GM23338 (cell line): ENCODE measurements at regions not wholly inside any gene's neighbourhood (a gene's known extent, or its start where the extent isn't known, plus 50 kb on each side); places are given as distances from the start of the nearest gene placed in this dataset.

Experiments
- ATAC-seq: fragments of 200-7000 bp; cut with Tn5 transposase; 3 replicates; pipeline ENCODE4 v1.9.1; 2020
- DNase-seq: peaks from one replicate; pipeline ENCODE4 v3.0.0-alpha.2; 2015; ENCODE audit warnings: low spot score
- H2AFZ ChIP-seq: fragments of 200-600 bp; sonication (generic); 2 replicates; pipeline ENCODE4 v1.8.0; 2016; ENCODE audit warnings: antibody characterized with exemption, mild to moderate bottlenecking, moderate library complexity
- H3F3A ChIP-seq: fragments of 200-600 bp; sonication (generic); replicated peaks from 2 replicates; pipeline ENCODE4 v1.8.0; 2017; ENCODE audit warnings: antibody characterized with exemption, mixed run types, low read depth
- H3K27ac ChIP-seq: fragments of 200-600 bp; sonication (generic); 2 replicates; pipeline ENCODE4 v1.6.1; 2016; ENCODE audit warnings: low read depth
- H3K27me3 ChIP-seq: fragments of 200-600 bp; sonication (generic); 2 replicates; pipeline ENCODE4 v1.8.0; 2016; ENCODE audit warnings: mild to moderate bottlenecking, mixed run types, moderate library complexity; ENCODE audit not compliant: insufficient read depth
- H3K36me3 ChIP-seq: fragments of 200-600 bp; sonication (generic); 2 replicates; pipeline ENCODE4 v1.8.0; 2016; ENCODE audit warnings: mild to moderate bottlenecking; ENCODE audit not compliant: insufficient read depth
- H3K4me1 ChIP-seq: fragments of 200-600 bp; sonication (generic); 2 replicates; pipeline ENCODE4 v1.8.0; 2016; ENCODE audit warnings: mild to moderate bottlenecking, moderate library complexity; ENCODE audit not compliant: insufficient read depth
- H3K4me2 ChIP-seq: fragments of 200-600 bp; sonication (generic); 2 replicates; pipeline ENCODE4 v1.7.1; 2017; ENCODE audit warnings: mixed run types
- H3K4me3 ChIP-seq: fragments of 200-600 bp; sonication (generic); 2 replicates; pipeline ENCODE4 v1.6.1; 2016; ENCODE audit warnings: mixed run types
- H3K79me2 ChIP-seq: fragments of 200-600 bp; sonication (generic); replicated peaks from 2 replicates; pipeline ENCODE4 v1.8.0; 2017; ENCODE audit warnings: mild to moderate bottlenecking; ENCODE audit not compliant: insufficient read depth
- H3K9me2 ChIP-seq: fragments of 200-600 bp; sonication (generic); 2 replicates; pipeline ENCODE4 v1.8.0; 2017; ENCODE audit not compliant: insufficient read depth
- H4K20me1 ChIP-seq: fragments of 200-600 bp; sonication (generic); replicated peaks from 2 replicates; pipeline ENCODE4 v1.8.0; 2017; ENCODE audit warnings: mild to moderate bottlenecking; ENCODE audit not compliant: insufficient read depth
- H3K27ac Mint-ChIP-seq: 2 replicates; pipeline ENCODE4 v1.8.0; 2020; ENCODE audit warnings: inconsistent platforms, mild to moderate bottlenecking, moderate library complexity, mixed read lengths
- H3K27me3 Mint-ChIP-seq: 3 replicates; pipeline ENCODE4 v1.8.0; 2022; ENCODE audit warnings: low read depth, mild to moderate bottlenecking, moderate library complexity, mixed read lengths, inconsistent platforms; ENCODE audit not compliant: insufficient read depth, poor library complexity
- H3K36me3 Mint-ChIP-seq: 3 replicates; pipeline ENCODE4 v1.8.0; 2021; ENCODE audit warnings: low read depth, mild to moderate bottlenecking, inconsistent platforms, moderate library complexity, mixed read lengths
- H3K4me1 Mint-ChIP-seq: 3 replicates; pipeline ENCODE4 v1.8.0; 2020; ENCODE audit warnings: mild to moderate bottlenecking, inconsistent platforms, mixed read lengths
- H3K4me3 Mint-ChIP-seq: 3 replicates; pipeline ENCODE4 v1.8.0; 2021; ENCODE audit warnings: moderate library complexity, mild to moderate bottlenecking, inconsistent platforms, mixed read lengths
- H3K9me3 Mint-ChIP-seq: 3 replicates; pipeline ENCODE4 v1.8.0; 2020; ENCODE audit warnings: moderate library complexity, mild to moderate bottlenecking, inconsistent platforms, mixed read lengths
- CREB1 ChIP-seq: fragments of 250-450 bp; sonication (Bioruptor Pico); IDR thresholded peaks from 2 replicates; pipeline ENCODE4 v1.5.0; 2020; ENCODE audit warnings: low read depth, mild to moderate bottlenecking, moderate library complexity
- EZH2 ChIP-seq: fragments of 200-600 bp; sonication (generic); IDR thresholded peaks from one replicate; pipeline ENCODE4 v1.8.0; 2017; ENCODE audit warnings: antibody characterized with exemption, mild to moderate bottlenecking, low read depth; ENCODE audit not compliant: unreplicated experiment
- EZH2phosphoT487 ChIP-seq: fragments of 200-600 bp; sonication (generic); IDR thresholded peaks from one replicate; pipeline ENCODE4 v1.8.1; 2018; ENCODE audit warnings: antibody characterized with exemption; ENCODE audit not compliant: unreplicated experiment
- JUNB ChIP-seq: IDR thresholded peaks from one replicate; pipeline ENCODE4 v1.6.1; 2016; ENCODE audit warnings: antibody characterized with exemption; ENCODE audit not compliant: unreplicated experiment
- NANOG ChIP-seq: IDR thresholded peaks from 2 replicates; pipeline ENCODE4 v1.6.1; 2016; ENCODE audit warnings: antibody characterized with exemption, borderline replicate concordance
- POLR2AphosphoS5 ChIP-seq: IDR thresholded peaks from 2 replicates; pipeline ENCODE4 v1.6.1; 2016; ENCODE audit warnings: antibody characterized with exemption, low read depth
- STAT1 ChIP-seq: IDR thresholded peaks from one replicate; pipeline ENCODE4 v1.6.1; 2016; ENCODE audit warnings: antibody characterized with exemption; ENCODE audit not compliant: unreplicated experiment
- ZNF114 ChIP-seq: fragments of 250-450 bp; sonication (Bioruptor Pico); IDR thresholded peaks from 2 replicates; pipeline ENCODE4 v1.5.0; 2020; ENCODE audit warnings: mild to moderate bottlenecking, moderate library complexity
- ZNF331 ChIP-seq: fragments of 250-450 bp; sonication (Bioruptor Pico); IDR thresholded peaks from 2 replicates; pipeline ENCODE4 v1.5.0; 2020; ENCODE audit warnings: low read depth, mild to moderate bottlenecking, moderate library complexity
- TF ChIP-seq, protein P1 (sequence below), 2 experiments: fragments of 200-600 bp in 1 of 2; sonication (generic) in 1 of 2; conservative IDR thresholded peaks; 2 replicates each; pipeline versions ENCODE4 v1.5.1 to v1.6.1; 2016 to 2017; ENCODE audit warnings: antibody characterized with exemption in 2 of 2, low read depth in 2 of 2, mild to moderate bottlenecking in 2 of 2, moderate library complexity in 1 of 2
- TF ChIP-seq, protein P2 (sequence below): IDR thresholded peaks from 2 replicates; pipeline ENCODE4 v1.6.1; 2016; ENCODE audit warnings: antibody characterized with exemption
- TF ChIP-seq, protein P3 (sequence below): fragments of 250-450 bp; sonication (Bioruptor Pico); IDR thresholded peaks from 2 replicates; pipeline ENCODE4 v1.5.0; 2020; ENCODE audit warnings: mild to moderate bottlenecking, moderate library complexity
- TF ChIP-seq, protein P4 (sequence below): IDR thresholded peaks from one replicate; pipeline ENCODE4 v1.6.1; 2018; ENCODE audit warnings: antibody characterized with exemption; ENCODE audit not compliant: unreplicated experiment

DNA sequence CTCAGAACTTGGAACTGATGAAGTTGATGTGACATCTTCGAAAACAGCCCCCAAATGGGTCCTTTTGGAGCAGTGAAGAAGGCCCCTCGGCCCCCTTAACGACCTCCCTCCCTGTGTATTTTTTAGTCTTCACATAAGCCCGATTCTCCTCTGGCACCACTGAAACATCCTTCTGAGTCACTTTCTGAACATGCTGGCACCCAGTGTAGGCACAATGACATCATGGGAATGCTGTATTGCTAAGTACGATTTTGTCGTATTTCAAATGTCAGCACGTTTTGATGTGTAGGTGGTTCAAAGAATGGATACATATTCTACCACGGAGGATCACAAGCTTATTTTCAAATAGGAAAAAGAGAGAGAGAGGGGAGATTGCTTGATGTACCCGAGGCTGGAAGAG, 111.7 kb upstream of the RIOK3 start:
- ATAC-seq: no peak
- no peaks in the 10 kb centered on the region for H3K9me3 Mint-ChIP-seq
- H3K9me2 ChIP-seq: peaks cover 4% of the 10 kb centered on the region; the same call in 1 of the 2 replicates
- DNase-seq: no peak
- H4K20me1 ChIP-seq: no peaks in the 10 kb centered on the region
- H3K4me3 ChIP-seq: no peak overlapping the region
- H3K79me2 ChIP-seq: no peaks in the 10 kb centered on the region
- H3F3A ChIP-seq: no peaks in the 10 kb centered on the region
- no peak overlapping the region for H3K27ac Mint-ChIP-seq
- no peak overlapping the region for H2AFZ ChIP-seq
- no peaks in the 10 kb centered on the region for H3K36me3 Mint-ChIP-seq
- H3K36me3 ChIP-seq: no peaks in the 10 kb centered on the region
- no peak overlapping the region for H3K4me2 ChIP-seq
- no peak overlapping the region for H3K4me3 Mint-ChIP-seq
- no peaks in the 10 kb centered on the region for H3K4me1 Mint-ChIP-seq
- no peaks in the 10 kb centered on the region for H3K27me3 ChIP-seq
- peaks cover 2% of the 10 kb centered on the region for H3K27me3 Mint-ChIP-seq
- no peak overlapping the region; the same call in 1 of the 2 replicates for H3K27ac ChIP-seq
- H3K4me1 ChIP-seq: no peaks in the 10 kb centered on the region
- TF ChIP-seq EZH2 (no peak), CREB1 (CRISPR knock-in tag) (no peak), JUNB (no peak), ZNF114 (CRISPR knock-in tag) (no peak), EZH2phosphoT487 (no peak), STAT1 (no peak), POLR2AphosphoS5 (no peak), ZNF331 (no peak), NANOG (no peak)
- TF ChIP-seq, protein P1, sequence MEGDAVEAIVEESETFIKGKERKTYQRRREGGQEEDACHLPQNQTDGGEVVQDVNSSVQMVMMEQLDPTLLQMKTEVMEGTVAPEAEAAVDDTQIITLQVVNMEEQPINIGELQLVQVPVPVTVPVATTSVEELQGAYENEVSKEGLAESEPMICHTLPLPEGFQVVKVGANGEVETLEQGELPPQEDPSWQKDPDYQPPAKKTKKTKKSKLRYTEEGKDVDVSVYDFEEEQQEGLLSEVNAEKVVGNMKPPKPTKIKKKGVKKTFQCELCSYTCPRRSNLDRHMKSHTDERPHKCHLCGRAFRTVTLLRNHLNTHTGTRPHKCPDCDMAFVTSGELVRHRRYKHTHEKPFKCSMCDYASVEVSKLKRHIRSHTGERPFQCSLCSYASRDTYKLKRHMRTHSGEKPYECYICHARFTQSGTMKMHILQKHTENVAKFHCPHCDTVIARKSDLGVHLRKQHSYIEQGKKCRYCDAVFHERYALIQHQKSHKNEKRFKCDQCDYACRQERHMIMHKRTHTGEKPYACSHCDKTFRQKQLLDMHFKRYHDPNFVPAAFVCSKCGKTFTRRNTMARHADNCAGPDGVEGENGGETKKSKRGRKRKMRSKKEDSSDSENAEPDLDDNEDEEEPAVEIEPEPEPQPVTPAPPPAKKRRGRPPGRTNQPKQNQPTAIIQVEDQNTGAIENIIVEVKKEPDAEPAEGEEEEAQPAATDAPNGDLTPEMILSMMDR (conservative IDR thresholded peaks at IDR 0.05; ENCODE audit: low read depth in 2 of 2): no peak
- TF ChIP-seq, protein P2, sequence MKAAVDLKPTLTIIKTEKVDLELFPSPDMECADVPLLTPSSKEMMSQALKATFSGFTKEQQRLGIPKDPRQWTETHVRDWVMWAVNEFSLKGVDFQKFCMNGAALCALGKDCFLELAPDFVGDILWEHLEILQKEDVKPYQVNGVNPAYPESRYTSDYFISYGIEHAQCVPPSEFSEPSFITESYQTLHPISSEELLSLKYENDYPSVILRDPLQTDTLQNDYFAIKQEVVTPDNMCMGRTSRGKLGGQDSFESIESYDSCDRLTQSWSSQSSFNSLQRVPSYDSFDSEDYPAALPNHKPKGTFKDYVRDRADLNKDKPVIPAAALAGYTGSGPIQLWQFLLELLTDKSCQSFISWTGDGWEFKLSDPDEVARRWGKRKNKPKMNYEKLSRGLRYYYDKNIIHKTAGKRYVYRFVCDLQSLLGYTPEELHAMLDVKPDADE: no peak
- TF ChIP-seq, protein P3, sequence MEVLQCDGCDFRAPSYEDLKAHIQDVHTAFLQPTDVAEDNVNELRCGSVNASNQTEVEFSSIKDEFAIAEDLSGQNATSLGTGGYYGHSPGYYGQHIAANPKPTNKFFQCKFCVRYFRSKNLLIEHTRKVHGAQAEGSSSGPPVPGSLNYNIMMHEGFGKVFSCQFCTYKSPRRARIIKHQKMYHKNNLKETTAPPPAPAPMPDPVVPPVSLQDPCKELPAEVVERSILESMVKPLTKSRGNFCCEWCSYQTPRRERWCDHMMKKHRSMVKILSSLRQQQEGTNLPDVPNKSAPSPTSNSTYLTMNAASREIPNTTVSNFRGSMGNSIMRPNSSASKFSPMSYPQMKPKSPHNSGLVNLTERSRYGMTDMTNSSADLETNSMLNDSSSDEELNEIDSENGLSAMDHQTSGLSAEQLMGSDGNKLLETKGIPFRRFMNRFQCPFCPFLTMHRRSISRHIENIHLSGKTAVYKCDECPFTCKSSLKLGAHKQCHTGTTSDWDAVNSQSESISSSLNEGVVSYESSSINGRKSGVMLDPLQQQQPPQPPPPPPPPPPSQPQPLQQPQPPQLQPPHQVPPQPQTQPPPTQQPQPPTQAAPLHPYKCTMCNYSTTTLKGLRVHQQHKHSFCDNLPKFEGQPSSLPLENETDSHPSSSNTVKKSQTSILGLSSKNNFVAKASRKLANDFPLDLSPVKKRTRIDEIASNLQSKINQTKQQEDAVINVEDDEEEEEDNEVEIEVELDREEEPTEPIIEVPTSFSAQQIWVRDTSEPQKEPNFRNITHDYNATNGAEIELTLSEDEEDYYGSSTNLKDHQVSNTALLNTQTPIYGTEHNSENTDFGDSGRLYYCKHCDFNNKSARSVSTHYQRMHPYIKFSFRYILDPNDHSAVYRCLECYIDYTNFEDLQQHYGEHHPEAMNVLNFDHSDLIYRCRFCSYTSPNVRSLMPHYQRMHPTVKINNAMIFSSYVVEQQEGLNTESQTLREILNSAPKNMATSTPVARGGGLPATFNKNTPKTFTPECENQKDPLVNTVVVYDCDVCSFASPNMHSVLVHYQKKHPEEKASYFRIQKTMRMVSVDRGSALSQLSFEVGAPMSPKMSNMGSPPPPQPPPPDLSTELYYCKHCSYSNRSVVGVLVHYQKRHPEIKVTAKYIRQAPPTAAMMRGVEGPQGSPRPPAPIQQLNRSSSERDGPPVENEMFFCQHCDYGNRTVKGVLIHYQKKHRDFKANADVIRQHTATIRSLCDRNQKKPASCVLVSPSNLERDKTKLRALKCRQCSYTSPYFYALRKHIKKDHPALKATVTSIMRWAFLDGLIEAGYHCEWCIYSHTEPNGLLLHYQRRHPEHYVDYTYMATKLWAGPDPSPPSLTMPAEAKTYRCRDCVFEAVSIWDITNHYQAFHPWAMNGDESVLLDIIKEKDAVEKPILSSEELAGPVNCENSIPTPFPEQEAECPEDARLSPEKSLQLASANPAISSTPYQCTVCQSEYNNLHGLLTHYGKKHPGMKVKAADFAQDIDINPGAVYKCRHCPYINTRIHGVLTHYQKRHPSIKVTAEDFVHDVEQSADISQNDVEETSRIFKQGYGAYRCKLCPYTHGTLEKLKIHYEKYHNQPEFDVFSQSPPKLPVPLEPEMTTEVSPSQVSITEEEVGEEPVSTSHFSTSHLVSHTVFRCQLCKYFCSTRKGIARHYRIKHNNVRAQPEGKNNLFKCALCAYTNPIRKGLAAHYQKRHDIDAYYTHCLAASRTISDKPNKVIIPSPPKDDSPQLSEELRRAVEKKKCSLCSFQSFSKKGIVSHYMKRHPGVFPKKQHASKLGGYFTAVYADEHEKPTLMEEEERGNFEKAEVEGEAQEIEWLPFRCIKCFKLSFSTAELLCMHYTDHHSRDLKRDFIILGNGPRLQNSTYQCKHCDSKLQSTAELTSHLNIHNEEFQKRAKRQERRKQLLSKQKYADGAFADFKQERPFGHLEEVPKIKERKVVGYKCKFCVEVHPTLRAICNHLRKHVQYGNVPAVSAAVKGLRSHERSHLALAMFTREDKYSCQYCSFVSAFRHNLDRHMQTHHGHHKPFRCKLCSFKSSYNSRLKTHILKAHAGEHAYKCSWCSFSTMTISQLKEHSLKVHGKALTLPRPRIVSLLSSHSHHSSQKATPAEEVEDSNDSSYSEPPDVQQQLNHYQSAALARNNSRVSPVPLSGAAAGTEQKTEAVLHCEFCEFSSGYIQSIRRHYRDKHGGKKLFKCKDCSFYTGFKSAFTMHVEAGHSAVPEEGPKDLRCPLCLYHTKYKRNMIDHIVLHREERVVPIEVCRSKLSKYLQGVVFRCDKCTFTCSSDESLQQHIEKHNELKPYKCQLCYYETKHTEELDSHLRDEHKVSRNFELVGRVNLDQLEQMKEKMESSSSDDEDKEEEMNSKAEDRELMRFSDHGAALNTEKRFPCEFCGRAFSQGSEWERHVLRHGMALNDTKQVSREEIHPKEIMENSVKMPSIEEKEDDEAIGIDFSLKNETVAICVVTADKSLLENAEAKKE (CRISPR knock-in tag): no peak
- TF ChIP-seq, protein P4, sequence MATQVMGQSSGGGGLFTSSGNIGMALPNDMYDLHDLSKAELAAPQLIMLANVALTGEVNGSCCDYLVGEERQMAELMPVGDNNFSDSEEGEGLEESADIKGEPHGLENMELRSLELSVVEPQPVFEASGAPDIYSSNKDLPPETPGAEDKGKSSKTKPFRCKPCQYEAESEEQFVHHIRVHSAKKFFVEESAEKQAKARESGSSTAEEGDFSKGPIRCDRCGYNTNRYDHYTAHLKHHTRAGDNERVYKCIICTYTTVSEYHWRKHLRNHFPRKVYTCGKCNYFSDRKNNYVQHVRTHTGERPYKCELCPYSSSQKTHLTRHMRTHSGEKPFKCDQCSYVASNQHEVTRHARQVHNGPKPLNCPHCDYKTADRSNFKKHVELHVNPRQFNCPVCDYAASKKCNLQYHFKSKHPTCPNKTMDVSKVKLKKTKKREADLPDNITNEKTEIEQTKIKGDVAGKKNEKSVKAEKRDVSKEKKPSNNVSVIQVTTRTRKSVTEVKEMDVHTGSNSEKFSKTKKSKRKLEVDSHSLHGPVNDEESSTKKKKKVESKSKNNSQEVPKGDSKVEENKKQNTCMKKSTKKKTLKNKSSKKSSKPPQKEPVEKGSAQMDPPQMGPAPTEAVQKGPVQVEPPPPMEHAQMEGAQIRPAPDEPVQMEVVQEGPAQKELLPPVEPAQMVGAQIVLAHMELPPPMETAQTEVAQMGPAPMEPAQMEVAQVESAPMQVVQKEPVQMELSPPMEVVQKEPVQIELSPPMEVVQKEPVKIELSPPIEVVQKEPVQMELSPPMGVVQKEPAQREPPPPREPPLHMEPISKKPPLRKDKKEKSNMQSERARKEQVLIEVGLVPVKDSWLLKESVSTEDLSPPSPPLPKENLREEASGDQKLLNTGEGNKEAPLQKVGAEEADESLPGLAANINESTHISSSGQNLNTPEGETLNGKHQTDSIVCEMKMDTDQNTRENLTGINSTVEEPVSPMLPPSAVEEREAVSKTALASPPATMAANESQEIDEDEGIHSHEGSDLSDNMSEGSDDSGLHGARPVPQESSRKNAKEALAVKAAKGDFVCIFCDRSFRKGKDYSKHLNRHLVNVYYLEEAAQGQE: no peak
